ENCODE measurements at regions not wholly inside any gene's neighbourhood (a gene's known extent, or its start where the extent isn't known, plus 50 kb on each side); places are given as distances from the start of the nearest gene placed in this dataset.
"Not testable (repeated sequence)": the region's sequence is repeated elsewhere in the genome, so short reads cannot be mapped to it uniquely, and the experiment has no call there.

- H3K27me3 Mint-ChIP-seq, result no peaks in the 10 kb centered on the region
- no peak overlapping the region for H3K27ac Mint-ChIP-seq
- no peaks in the 10 kb centered on the region for H3K9me3 Mint-ChIP-seq
- H3K4me3 Mint-ChIP-seq, result no peak overlapping the region
- POLR2A ChIA-PET, result no interaction called here
- Histone ChIP-seq H3K27me3 (ENCODE audit: control insufficient read depth in 1 of 2, insufficient read depth in 2 of 2, low read length in 2 of 2) (no peaks in the 10 kb centered on the region), H3K4me3 (ENCODE audit: low read length) (no peak overlapping the region), H3K9me3 (ENCODE audit: control insufficient read depth in 1 of 2, insufficient read depth in 1 of 2, low read length in 2 of 2) (peaks cover 0 to 18% of the 10 kb centered on the region in 2 experiments), H3K4me1 (ENCODE audit: insufficient read depth, low read length) (no peaks in the 10 kb centered on the region), H3K36me3 (ENCODE audit: insufficient read depth, low read length) (no peaks in the 10 kb centered on the region), H3K27ac (ENCODE audit: low read depth in 1 of 2, low read length in 2 of 2) (no peak overlapping the region)
- no peak for TF ChIP-seq CTCF (IDR thresholded peaks at IDR 0.05)
- CTCF ChIA-PET, result no interaction called here
- no peaks in the 10 kb centered on the region for H3K4me1 Mint-ChIP-seq (ENCODE audit: low read depth)
- intact Hi-C loops (cut with DNase I, micrococcal nuclease), result no loop called here
- ATAC-seq (ENCODE audit: poor library complexity) (no peak), DNase-seq (no peak)
- no peaks in the 10 kb centered on the region for H3K36me3 Mint-ChIP-seq (ENCODE audit: low read depth)
These were observed 2896.7 kb upstream of the TEKT4 start for GRCh38 chr2:91974401-91975129.

- DNase-seq (no peak), ATAC-seq (ENCODE audit: poor library complexity) (no peak)
- Histone ChIP-seq H3K36me3 (ENCODE audit: insufficient read depth, low read length) (no peaks in the 10 kb centered on the region), H3K4me3 (ENCODE audit: low read length) (no peak overlapping the region), H3K27me3 (ENCODE audit: control insufficient read depth in 1 of 2, insufficient read depth in 2 of 2, low read length in 2 of 2) (no peaks in the 10 kb centered on the region), H3K4me1 (ENCODE audit: insufficient read depth, low read length) (no peaks in the 10 kb centered on the region), H3K27ac (ENCODE audit: low read depth in 1 of 2, low read length in 2 of 2) (no peak overlapping the region), H3K9me3 (ENCODE audit: control insufficient read depth in 1 of 2, insufficient read depth in 1 of 2, low read length in 2 of 2) (peaks cover 0 to 18% of the 10 kb centered on the region in 2 experiments)
- H3K36me3 Mint-ChIP-seq (ENCODE audit: low read depth), result no peaks in the 10 kb centered on the region
- H3K27me3 Mint-ChIP-seq, result no peaks in the 10 kb centered on the region
- no peaks in the 10 kb centered on the region for H3K9me3 Mint-ChIP-seq
- no peak overlapping the region for H3K4me3 Mint-ChIP-seq
- H3K27ac Mint-ChIP-seq, result no peak overlapping the region
- H3K4me1 Mint-ChIP-seq (ENCODE audit: low read depth), result no peaks in the 10 kb centered on the region
- intact Hi-C loops (cut with DNase I, micrococcal nuclease), result no loop called here
- CTCF ChIA-PET, result no interaction called here
- POLR2A ChIA-PET, result no interaction called here
- TF ChIP-seq CTCF (IDR thresholded peaks at IDR 0.05), result no peak
These were observed 2896.1 kb upstream of the TEKT4 start for GRCh38 chr2:91975130-91975491.

GRCh38 chr2:91981016-91981668 lies 2890.1 kb upstream of the TEKT4 start:
- H3K4me3 Mint-ChIP-seq; H3K4me1 ChIP-seq (ENCODE audit: insufficient read depth, low read length); H3K4me1 Mint-ChIP-seq (ENCODE audit: low read depth); intact Hi-C loops (cut with DNase I, micrococcal nuclease); H3K27me3 Mint-ChIP-seq; H3K36me3 Mint-ChIP-seq (ENCODE audit: low read depth); H3K27ac ChIP-seq (ENCODE audit: low read depth in 1 of 2, low read length in 2 of 2); H3K27me3 ChIP-seq (ENCODE audit: control insufficient read depth in 1 of 2, insufficient read depth in 2 of 2, low read length in 2 of 2); H3K36me3 ChIP-seq (ENCODE audit: insufficient read depth, low read length); CTCF ChIA-PET; ATAC-seq (ENCODE audit: poor library complexity); H3K4me3 ChIP-seq (ENCODE audit: low read length); DNase-seq; H3K9me3 Mint-ChIP-seq; POLR2A ChIA-PET; H3K27ac Mint-ChIP-seq: not testable (repeated sequence)
- H3K9me3 ChIP-seq (ENCODE audit: control insufficient read depth in 1 of 2, insufficient read depth in 1 of 2, low read length in 2 of 2), result peaks cover 0 to 56% of the 10 kb centered on the region in 2 experiments

- H3K9me3 Mint-ChIP-seq; H3K4me3 Mint-ChIP-seq; H3K27me3 Mint-ChIP-seq; POLR2A ChIA-PET; H3K27ac Mint-ChIP-seq; intact Hi-C loops (cut with DNase I, micrococcal nuclease); H3K27me3 ChIP-seq (ENCODE audit: control insufficient read depth in 1 of 2, insufficient read depth in 2 of 2, low read length in 2 of 2); H3K4me1 ChIP-seq (ENCODE audit: insufficient read depth, low read length); H3K36me3 Mint-ChIP-seq (ENCODE audit: low read depth); H3K27ac ChIP-seq (ENCODE audit: low read depth in 1 of 2, low read length in 2 of 2); DNase-seq; H3K4me3 ChIP-seq (ENCODE audit: low read length); H3K4me1 Mint-ChIP-seq (ENCODE audit: low read depth); H3K36me3 ChIP-seq (ENCODE audit: insufficient read depth, low read length); CTCF ChIA-PET; ATAC-seq (ENCODE audit: poor library complexity): not testable (repeated sequence)
- H3K9me3 ChIP-seq (ENCODE audit: control insufficient read depth in 1 of 2, insufficient read depth in 1 of 2, low read length in 2 of 2), result peaks cover 0 to 61% of the 10 kb centered on the region in 2 experiments
These were observed 2889.6 kb upstream of the TEKT4 start for GRCh38 chr2:91981669-91982020.

GRCh38 chr2:91982217-91982616 lies 2889.0 kb upstream of the TEKT4 start:
- intact Hi-C loops (cut with DNase I, micrococcal nuclease); H3K27me3 ChIP-seq (ENCODE audit: control insufficient read depth in 1 of 2, insufficient read depth in 2 of 2, low read length in 2 of 2); CTCF ChIA-PET; H3K9me3 Mint-ChIP-seq; H3K27ac Mint-ChIP-seq; H3K4me1 Mint-ChIP-seq (ENCODE audit: low read depth); H3K27me3 Mint-ChIP-seq; DNase-seq; ATAC-seq (ENCODE audit: poor library complexity); H3K36me3 ChIP-seq (ENCODE audit: insufficient read depth, low read length); H3K4me1 ChIP-seq (ENCODE audit: insufficient read depth, low read length); H3K27ac ChIP-seq (ENCODE audit: low read depth in 1 of 2, low read length in 2 of 2); H3K4me3 Mint-ChIP-seq; H3K4me3 ChIP-seq (ENCODE audit: low read length); POLR2A ChIA-PET; H3K36me3 Mint-ChIP-seq (ENCODE audit: low read depth): not testable (repeated sequence)
- peaks cover 0 to 64% of the 10 kb centered on the region in 2 experiments for H3K9me3 ChIP-seq (ENCODE audit: control insufficient read depth in 1 of 2, insufficient read depth in 1 of 2, low read length in 2 of 2)

GRCh38 chr2:91983257-91983656 lies 2888.0 kb upstream of the TEKT4 start:
- H3K4me1 ChIP-seq (ENCODE audit: insufficient read depth, low read length); intact Hi-C loops (cut with DNase I, micrococcal nuclease); H3K36me3 ChIP-seq (ENCODE audit: insufficient read depth, low read length); ATAC-seq (ENCODE audit: poor library complexity); H3K27me3 Mint-ChIP-seq; H3K9me3 Mint-ChIP-seq; H3K27ac Mint-ChIP-seq; POLR2A ChIA-PET; CTCF ChIA-PET; H3K27me3 ChIP-seq (ENCODE audit: control insufficient read depth in 1 of 2, insufficient read depth in 2 of 2, low read length in 2 of 2); H3K36me3 Mint-ChIP-seq (ENCODE audit: low read depth); H3K4me1 Mint-ChIP-seq (ENCODE audit: low read depth); H3K27ac ChIP-seq (ENCODE audit: low read depth in 1 of 2, low read length in 2 of 2); H3K4me3 Mint-ChIP-seq; H3K4me3 ChIP-seq (ENCODE audit: low read length); DNase-seq: not testable (repeated sequence)
- peaks cover 0 to 64% of the 10 kb centered on the region in 2 experiments for H3K9me3 ChIP-seq (ENCODE audit: control insufficient read depth in 1 of 2, insufficient read depth in 1 of 2, low read length in 2 of 2)
